Neural crest cell (in vitro differentiated cells): ENCODE measurements at regions not wholly inside any gene's neighbourhood (a gene's known extent, or its start where the extent isn't known, plus 50 kb on each side); places are given as distances from the start of the nearest gene placed in this dataset.

Experiments
- DNase-seq: peaks from one replicate; pipeline ENCODE4 v3.0.0; 2021; ENCODE audit warnings: low read depth, mixed read lengths, low spot score
- H3K27ac Mint-ChIP-seq: one replicate; pipeline ENCODE4 v1.8.0; 2021; ENCODE audit warnings: mild to moderate bottlenecking, mixed read lengths; ENCODE audit not compliant: unreplicated experiment
- H3K27me3 Mint-ChIP-seq: 2 replicates; pipeline ENCODE4 v1.8.0; 2021; ENCODE audit warnings: low read depth, mild to moderate bottlenecking, mixed read lengths
- H3K36me3 Mint-ChIP-seq: 2 replicates; pipeline ENCODE4 v1.8.0; 2021; ENCODE audit warnings: low read depth, mild to moderate bottlenecking, mixed read lengths
- H3K4me1 Mint-ChIP-seq: 2 replicates; pipeline ENCODE4 v1.8.0; 2021; ENCODE audit warnings: mixed read lengths
- H3K4me3 Mint-ChIP-seq: one replicate; pipeline ENCODE4 v1.8.0; 2021; ENCODE audit warnings: mild to moderate bottlenecking, mixed read lengths
- H3K9me3 Mint-ChIP-seq: 2 replicates; pipeline ENCODE4 v1.8.0; 2021; ENCODE audit warnings: mixed read lengths
- CTCF ChIP-seq: fragments of 200-600 bp; sonication (generic); conservative IDR thresholded peaks from 2 replicates; pipeline ENCODE4 v1.5.0; 2021; ENCODE audit warnings: antibody characterized with exemption, mild to moderate bottlenecking

- peaks cover 4% of the 10 kb centered on the region for H3K9me3 Mint-ChIP-seq
- DNase-seq = no peak
- H3K27ac Mint-ChIP-seq = no peak overlapping the region
- TF ChIP-seq CTCF = no peak
- no peaks in the 10 kb centered on the region for H3K27me3 Mint-ChIP-seq
- no peak overlapping the region for H3K4me3 Mint-ChIP-seq
- H3K36me3 Mint-ChIP-seq = peaks cover 6% of the 10 kb centered on the region
- peaks cover 5% of the 10 kb centered on the region for H3K4me1 Mint-ChIP-seq
Measured at GRCh38 chr13:50572129-50572528, 271.4 kb downstream of the DLEU7 start.

- TF ChIP-seq CTCF = no peak
- H3K4me1 Mint-ChIP-seq = peaks cover 10% of the 10 kb centered on the region
Measured at GRCh38 chr13:50573066-50573465, 270.4 kb downstream of the DLEU7 start.

GRCh38 chr13:50574731-50575130 is 268.8 kb downstream of the DLEU7 start:
- no peaks in the 10 kb centered on the region for H3K36me3 Mint-ChIP-seq
- no peak overlapping the region for H3K4me3 Mint-ChIP-seq
- H3K9me3 Mint-ChIP-seq = peaks cover 2% of the 10 kb centered on the region
- H3K27me3 Mint-ChIP-seq = no peaks in the 10 kb centered on the region
- H3K27ac Mint-ChIP-seq = no peak overlapping the region
- peaks cover 26% of the 10 kb centered on the region for H3K4me1 Mint-ChIP-seq
- no peak for DNase-seq
- no peak for TF ChIP-seq CTCF

More at GRCh38 chr13:50573066-50573465, 270.4 kb downstream of the DLEU7 start:
- peaks cover 2% of the 10 kb centered on the region for H3K9me3 Mint-ChIP-seq
- H3K36me3 Mint-ChIP-seq = no peaks in the 10 kb centered on the region
- H3K27ac Mint-ChIP-seq = no peak overlapping the region
- no peak for DNase-seq
- no peaks in the 10 kb centered on the region for H3K27me3 Mint-ChIP-seq
- H3K4me3 Mint-ChIP-seq = no peak overlapping the region

- H3K4me1 Mint-ChIP-seq = peaks cover 27% of the 10 kb centered on the region
- H3K27me3 Mint-ChIP-seq = no peaks in the 10 kb centered on the region
- TF ChIP-seq CTCF = no peak
- no peaks in the 10 kb centered on the region for H3K36me3 Mint-ChIP-seq
- no peak for DNase-seq
- no peak overlapping the region for H3K27ac Mint-ChIP-seq
- no peak overlapping the region for H3K4me3 Mint-ChIP-seq
- peaks cover 2% of the 10 kb centered on the region for H3K9me3 Mint-ChIP-seq
Measured at GRCh38 chr13:50575138-50575537, 268.4 kb downstream of the DLEU7 start.

GRCh38 chr13:50576156-50576555 is 267.3 kb downstream of the DLEU7 start:
- H3K27ac Mint-ChIP-seq = no peak overlapping the region
- DNase-seq = no peak
- H3K9me3 Mint-ChIP-seq = peaks cover 2% of the 10 kb centered on the region
- H3K36me3 Mint-ChIP-seq = no peaks in the 10 kb centered on the region
- TF ChIP-seq CTCF = no peak
- H3K27me3 Mint-ChIP-seq = no peaks in the 10 kb centered on the region
- no peak overlapping the region for H3K4me3 Mint-ChIP-seq
- peaks cover 27% of the 10 kb centered on the region for H3K4me1 Mint-ChIP-seq

- no peak for TF ChIP-seq CTCF
- Mint-ChIP-seq H3K4me1 (peaks cover 27% of the 10 kb centered on the region), H3K9me3 (peaks cover 2% of the 10 kb centered on the region), H3K4me3 (no peak overlapping the region), H3K36me3 (no peaks in the 10 kb centered on the region), H3K27me3 (no peaks in the 10 kb centered on the region), H3K27ac (no peak overlapping the region)
- no peak for DNase-seq
Measured at GRCh38 chr13:50577806-50578205, 265.7 kb downstream of the DLEU7 start.
